ENCODE measurements at regions not wholly inside any gene's neighbourhood (a gene's known extent, or its start where the extent isn't known, plus 50 kb on each side); places are given as distances from the start of the nearest gene placed in this dataset.

DNA sequence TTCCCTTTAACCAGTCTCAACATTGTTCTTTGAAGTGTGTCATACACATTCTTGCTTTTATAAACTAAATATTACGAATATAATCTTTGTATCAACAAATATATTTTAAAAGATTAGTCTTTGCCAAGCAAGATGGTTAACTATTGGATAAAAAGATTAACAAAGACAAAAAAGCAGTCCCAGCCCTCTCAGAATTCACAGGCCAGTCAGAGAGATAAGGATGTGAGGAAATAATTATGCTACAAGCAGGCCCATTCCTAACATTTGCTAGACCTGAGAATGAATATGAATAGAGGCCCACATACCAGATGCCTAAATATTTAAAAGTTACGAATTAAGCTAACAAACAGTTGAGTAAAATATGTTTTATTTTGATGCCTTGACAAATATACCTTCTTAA lies 457.7 kb downstream of the CETN3 start:
- Histone ChIP-seq H3K4me3 (no peak overlapping the region), H3K4me1 (no peaks in the 10 kb centered on the region), H3K27me3 (no peaks in the 10 kb centered on the region), H3K9me3 (no peaks in the 10 kb centered on the region), H3K27ac (no peak overlapping the region), H3K36me3 (no peaks in the 10 kb centered on the region)
- intact Hi-C loops (cut with DNase I; ENCODE audit: low total_unique reads), result no loop called here
- DNase-seq, result no peak
- TF ChIP-seq POLR2AphosphoS5 (IDR thresholded peaks at IDR 0.05) (no peak), EP300 (IDR thresholded peaks at IDR 0.05; ENCODE audit: low read depth) (no peak), POLR2A (IDR thresholded peaks at IDR 0.05) (no peak)
- TF ChIP-seq, protein P1, sequence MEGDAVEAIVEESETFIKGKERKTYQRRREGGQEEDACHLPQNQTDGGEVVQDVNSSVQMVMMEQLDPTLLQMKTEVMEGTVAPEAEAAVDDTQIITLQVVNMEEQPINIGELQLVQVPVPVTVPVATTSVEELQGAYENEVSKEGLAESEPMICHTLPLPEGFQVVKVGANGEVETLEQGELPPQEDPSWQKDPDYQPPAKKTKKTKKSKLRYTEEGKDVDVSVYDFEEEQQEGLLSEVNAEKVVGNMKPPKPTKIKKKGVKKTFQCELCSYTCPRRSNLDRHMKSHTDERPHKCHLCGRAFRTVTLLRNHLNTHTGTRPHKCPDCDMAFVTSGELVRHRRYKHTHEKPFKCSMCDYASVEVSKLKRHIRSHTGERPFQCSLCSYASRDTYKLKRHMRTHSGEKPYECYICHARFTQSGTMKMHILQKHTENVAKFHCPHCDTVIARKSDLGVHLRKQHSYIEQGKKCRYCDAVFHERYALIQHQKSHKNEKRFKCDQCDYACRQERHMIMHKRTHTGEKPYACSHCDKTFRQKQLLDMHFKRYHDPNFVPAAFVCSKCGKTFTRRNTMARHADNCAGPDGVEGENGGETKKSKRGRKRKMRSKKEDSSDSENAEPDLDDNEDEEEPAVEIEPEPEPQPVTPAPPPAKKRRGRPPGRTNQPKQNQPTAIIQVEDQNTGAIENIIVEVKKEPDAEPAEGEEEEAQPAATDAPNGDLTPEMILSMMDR (IDR thresholded peaks at IDR 0.05), result no peak
- in situ Hi-C loops (cut with MboI; ENCODE audit: low pct_ligation_motif_present in 1 of 4, low pct_unique_long_range_greater_than_20kb in 1 of 4, low sequenced_read_pairs in 3 of 4), result no loop called here
- WGBS, 2 donors (ENCODE audit: low coverage in 1 of 2), result 50 to 51% methylated on average over 2 of the region's 2 CpGs

DNA sequence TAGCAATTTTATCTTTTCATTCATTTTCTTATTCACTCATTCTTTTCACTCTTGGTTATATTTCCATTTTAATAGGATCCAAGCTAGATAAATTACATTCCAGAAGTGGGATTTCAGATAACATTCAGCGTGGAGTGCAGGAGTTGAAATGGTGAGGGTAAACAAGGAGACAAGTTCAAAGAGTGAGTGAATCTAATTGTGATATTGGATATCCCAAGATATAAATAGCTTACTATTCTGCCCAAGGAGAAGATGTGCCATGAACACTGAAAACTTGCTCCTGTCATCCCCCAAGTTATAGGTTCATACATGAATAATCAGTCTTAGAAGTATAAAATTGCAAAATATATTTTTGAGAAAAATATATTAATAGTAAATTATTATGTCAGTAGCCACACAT lies 459.3 kb downstream of the CETN3 start:
- H3K27me3 ChIP-seq, result no peaks in the 10 kb centered on the region
- H3K36me3 ChIP-seq, result no peaks in the 10 kb centered on the region
- no peaks in the 10 kb centered on the region for H3K9me3 ChIP-seq
- H3K4me1 ChIP-seq, result no peaks in the 10 kb centered on the region
- H3K27ac ChIP-seq, result no peak overlapping the region
- 90 to 100% methylated on average over 1 of the region's 1 CpG for WGBS, 2 donors (ENCODE audit: low coverage in 1 of 2)
- DNase-seq, result no peak
- TF ChIP-seq, protein P1 (IDR thresholded peaks at IDR 0.05), result no peak
- TF ChIP-seq EP300 (IDR thresholded peaks at IDR 0.05; ENCODE audit: low read depth) (no peak), POLR2AphosphoS5 (IDR thresholded peaks at IDR 0.05) (no peak), POLR2A (IDR thresholded peaks at IDR 0.05) (no peak)
- intact Hi-C loops (cut with DNase I; ENCODE audit: low total_unique reads), result no loop called here
- no peak overlapping the region for H3K4me3 ChIP-seq
- in situ Hi-C loops (cut with MboI; ENCODE audit: low pct_ligation_motif_present in 1 of 4, low pct_unique_long_range_greater_than_20kb in 1 of 4, low sequenced_read_pairs in 3 of 4), result no loop called here

- DNase-seq, result no peak
- in situ Hi-C loops (cut with MboI; ENCODE audit: low pct_ligation_motif_present in 1 of 4, low pct_unique_long_range_greater_than_20kb in 1 of 4, low sequenced_read_pairs in 3 of 4), result no loop called here
- intact Hi-C loops (cut with DNase I; ENCODE audit: low total_unique reads), result no loop called here
- H3K4me3 ChIP-seq, result no peak overlapping the region
- no peaks in the 10 kb centered on the region for H3K27me3 ChIP-seq
- no peaks in the 10 kb centered on the region for H3K4me1 ChIP-seq
- TF ChIP-seq POLR2AphosphoS5 (IDR thresholded peaks at IDR 0.05), result no peak
- TF ChIP-seq, protein P1 (IDR thresholded peaks at IDR 0.05), result no peak
- no peak for TF ChIP-seq POLR2A (IDR thresholded peaks at IDR 0.05)
- no peak for TF ChIP-seq EP300 (IDR thresholded peaks at IDR 0.05; ENCODE audit: low read depth)
- no peak overlapping the region for H3K27ac ChIP-seq
- no peaks in the 10 kb centered on the region for H3K9me3 ChIP-seq
- WGBS, 2 donors (ENCODE audit: low coverage in 1 of 2), result 78% methylated on average over 1 of the region's 1 CpG; no CpG with 5 or more reads in 1 of the 2 donors
- H3K36me3 ChIP-seq, result no peaks in the 10 kb centered on the region
These were observed 460.6 kb downstream of the CETN3 start for GRCh38 chr5:89948977-89949376.

- no peaks in the 10 kb centered on the region for H3K9me3 ChIP-seq
- TF ChIP-seq, protein P1 (IDR thresholded peaks at IDR 0.05), result no peak
- TF ChIP-seq POLR2A (IDR thresholded peaks at IDR 0.05), result no peak
- TF ChIP-seq EP300 (IDR thresholded peaks at IDR 0.05; ENCODE audit: low read depth), result no peak
- TF ChIP-seq POLR2AphosphoS5 (IDR thresholded peaks at IDR 0.05), result no peak
These were observed 462.6 kb downstream of the CETN3 start for GRCh38 chr5:89946916-89947315.

More at GRCh38 chr5:89946916-89947315, 462.6 kb downstream of the CETN3 start:
- Histone ChIP-seq H3K4me3 (no peak overlapping the region), H3K36me3 (no peaks in the 10 kb centered on the region), H3K27ac (no peak overlapping the region), H3K27me3 (no peaks in the 10 kb centered on the region), H3K4me1 (no peaks in the 10 kb centered on the region)
- intact Hi-C loops (cut with DNase I; ENCODE audit: low total_unique reads), result no loop called here
- DNase-seq, result no peak
- in situ Hi-C loops (cut with MboI; ENCODE audit: low pct_ligation_motif_present in 1 of 4, low pct_unique_long_range_greater_than_20kb in 1 of 4, low sequenced_read_pairs in 3 of 4), result no loop called here
- 72 to 85% methylated on average over 2 of the region's 2 CpGs for WGBS, 2 donors (ENCODE audit: low coverage in 1 of 2)
